ENCODE measurements at regions not wholly inside any gene's neighbourhood (a gene's known extent, or its start where the extent isn't known, plus 50 kb on each side); places are given as distances from the start of the nearest gene placed in this dataset.

DNA sequence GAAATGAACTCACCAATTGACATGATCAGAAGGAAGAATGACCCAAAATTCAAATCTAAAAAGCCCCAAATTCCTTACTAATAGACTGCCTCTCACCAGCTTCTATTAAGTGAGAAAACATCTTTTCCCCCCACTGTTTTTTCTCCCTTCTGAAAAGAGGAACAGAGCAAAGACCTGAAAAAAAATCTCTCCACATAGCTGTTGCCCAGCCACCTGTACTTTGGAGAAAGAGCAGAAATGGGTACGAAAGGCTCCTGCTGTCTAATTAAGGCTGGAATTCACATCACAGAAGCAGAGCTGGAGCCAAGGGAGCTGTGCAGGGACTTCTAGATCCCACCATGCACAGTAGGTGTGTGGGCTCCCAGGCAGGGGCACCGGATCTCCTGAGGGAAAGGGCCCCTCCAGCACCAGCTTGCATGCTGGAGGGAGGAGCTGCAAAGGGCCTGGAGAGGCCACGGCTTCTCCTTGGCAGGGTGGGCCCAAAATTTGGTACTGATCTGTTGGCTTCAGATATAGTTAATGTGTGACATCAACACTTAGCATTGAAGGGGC lies 73.2 kb upstream of the DUSP22 start (continued):
- TF ChIP-seq, protein P1, sequence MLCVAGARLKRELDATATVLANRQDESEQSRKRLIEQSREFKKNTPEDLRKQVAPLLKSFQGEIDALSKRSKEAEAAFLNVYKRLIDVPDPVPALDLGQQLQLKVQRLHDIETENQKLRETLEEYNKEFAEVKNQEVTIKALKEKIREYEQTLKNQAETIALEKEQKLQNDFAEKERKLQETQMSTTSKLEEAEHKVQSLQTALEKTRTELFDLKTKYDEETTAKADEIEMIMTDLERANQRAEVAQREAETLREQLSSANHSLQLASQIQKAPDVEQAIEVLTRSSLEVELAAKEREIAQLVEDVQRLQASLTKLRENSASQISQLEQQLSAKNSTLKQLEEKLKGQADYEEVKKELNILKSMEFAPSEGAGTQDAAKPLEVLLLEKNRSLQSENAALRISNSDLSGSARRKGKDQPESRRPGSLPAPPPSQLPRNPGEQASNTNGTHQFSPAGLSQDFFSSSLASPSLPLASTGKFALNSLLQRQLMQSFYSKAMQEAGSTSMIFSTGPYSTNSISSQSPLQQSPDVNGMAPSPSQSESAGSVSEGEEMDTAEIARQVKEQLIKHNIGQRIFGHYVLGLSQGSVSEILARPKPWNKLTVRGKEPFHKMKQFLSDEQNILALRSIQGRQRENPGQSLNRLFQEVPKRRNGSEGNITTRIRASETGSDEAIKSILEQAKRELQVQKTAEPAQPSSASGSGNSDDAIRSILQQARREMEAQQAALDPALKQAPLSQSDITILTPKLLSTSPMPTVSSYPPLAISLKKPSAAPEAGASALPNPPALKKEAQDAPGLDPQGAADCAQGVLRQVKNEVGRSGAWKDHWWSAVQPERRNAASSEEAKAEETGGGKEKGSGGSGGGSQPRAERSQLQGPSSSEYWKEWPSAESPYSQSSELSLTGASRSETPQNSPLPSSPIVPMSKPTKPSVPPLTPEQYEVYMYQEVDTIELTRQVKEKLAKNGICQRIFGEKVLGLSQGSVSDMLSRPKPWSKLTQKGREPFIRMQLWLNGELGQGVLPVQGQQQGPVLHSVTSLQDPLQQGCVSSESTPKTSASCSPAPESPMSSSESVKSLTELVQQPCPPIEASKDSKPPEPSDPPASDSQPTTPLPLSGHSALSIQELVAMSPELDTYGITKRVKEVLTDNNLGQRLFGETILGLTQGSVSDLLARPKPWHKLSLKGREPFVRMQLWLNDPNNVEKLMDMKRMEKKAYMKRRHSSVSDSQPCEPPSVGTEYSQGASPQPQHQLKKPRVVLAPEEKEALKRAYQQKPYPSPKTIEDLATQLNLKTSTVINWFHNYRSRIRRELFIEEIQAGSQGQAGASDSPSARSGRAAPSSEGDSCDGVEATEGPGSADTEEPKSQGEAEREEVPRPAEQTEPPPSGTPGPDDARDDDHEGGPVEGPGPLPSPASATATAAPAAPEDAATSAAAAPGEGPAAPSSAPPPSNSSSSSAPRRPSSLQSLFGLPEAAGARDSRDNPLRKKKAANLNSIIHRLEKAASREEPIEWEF (IDR thresholded peaks at IDR 0.05; ENCODE audit: insufficient replicate concordance, low read depth, low read length): peak; percentile 91
- TF ChIP-seq KAT2A (conservative IDR thresholded peaks at IDR 0.05; ENCODE audit: control insufficient read depth, low read depth, low read length) (no peak), BMI1 (IDR thresholded peaks at IDR 0.05; ENCODE audit: borderline replicate concordance) (no peak), TARDBP (IDR thresholded peaks at IDR 0.05; ENCODE audit: borderline replicate concordance) (no peak), ZZZ3 (IDR thresholded peaks at IDR 0.05; ENCODE audit: control insufficient read depth, insufficient read length, low read depth) (no peak), ETV6 (conservative IDR thresholded peaks at IDR 0.05 in 1 of 2, IDR thresholded peaks at IDR 0.05 in 1 of 2; ENCODE audit: borderline replicate concordance in 1 of 2, low read depth in 1 of 2) (0 out of 4 replicates have a peak, but pooled peaks of 1 of the 2 experiments have one; percentile 6), POLR2AphosphoS2 (IDR thresholded peaks at IDR 0.05; ENCODE audit: low read depth, low read length) (no peak), JUND (IDR thresholded peaks at IDR 0.05; ENCODE audit: low read depth, low read length) (no peak), WRNIP1 (IDR thresholded peaks at IDR 0.05; ENCODE audit: borderline replicate concordance, low read depth, low read length) (peak; percentile 64; the same call in 1 of the 2 replicates)
- TF ChIP-seq, protein P2, sequence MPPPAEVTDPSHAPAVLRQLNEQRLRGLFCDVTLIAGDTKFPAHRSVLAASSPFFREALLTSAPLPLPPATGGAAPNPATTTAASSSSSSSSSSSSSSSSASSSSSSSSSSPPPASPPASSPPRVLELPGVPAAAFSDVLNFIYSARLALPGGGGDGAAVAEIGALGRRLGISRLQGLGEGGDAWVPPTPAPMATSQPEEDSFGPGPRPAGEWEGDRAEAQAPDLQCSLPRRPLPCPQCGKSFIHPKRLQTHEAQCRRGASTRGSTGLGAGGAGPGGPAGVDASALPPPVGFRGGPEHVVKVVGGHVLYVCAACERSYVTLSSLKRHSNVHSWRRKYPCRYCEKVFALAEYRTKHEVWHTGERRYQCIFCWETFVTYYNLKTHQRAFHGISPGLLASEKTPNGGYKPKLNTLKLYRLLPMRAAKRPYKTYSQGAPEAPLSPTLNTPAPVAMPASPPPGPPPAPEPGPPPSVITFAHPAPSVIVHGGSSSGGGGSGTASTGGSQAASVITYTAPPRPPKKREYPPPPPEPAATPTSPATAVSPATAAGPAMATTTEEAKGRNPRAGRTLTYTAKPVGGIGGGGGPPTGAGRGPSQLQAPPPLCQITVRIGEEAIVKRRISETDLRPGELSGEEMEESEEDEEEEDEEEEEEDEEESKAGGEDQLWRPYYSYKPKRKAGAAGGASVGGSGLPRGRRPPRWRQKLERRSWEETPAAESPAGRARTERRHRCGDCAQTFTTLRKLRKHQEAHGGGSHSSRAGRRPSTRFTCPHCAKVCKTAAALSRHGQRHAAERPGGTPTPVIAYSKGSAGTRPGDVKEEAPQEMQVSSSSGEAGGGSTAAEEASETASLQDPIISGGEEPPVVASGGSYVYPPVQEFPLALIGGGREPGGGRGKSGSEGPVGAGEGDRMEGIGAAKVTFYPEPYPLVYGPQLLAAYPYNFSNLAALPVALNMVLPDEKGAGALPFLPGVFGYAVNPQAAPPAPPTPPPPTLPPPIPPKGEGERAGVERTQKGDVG (CRISPR knock-in tag; IDR thresholded peaks at IDR 0.05): no peak
- TF ChIP-seq, protein P3, sequence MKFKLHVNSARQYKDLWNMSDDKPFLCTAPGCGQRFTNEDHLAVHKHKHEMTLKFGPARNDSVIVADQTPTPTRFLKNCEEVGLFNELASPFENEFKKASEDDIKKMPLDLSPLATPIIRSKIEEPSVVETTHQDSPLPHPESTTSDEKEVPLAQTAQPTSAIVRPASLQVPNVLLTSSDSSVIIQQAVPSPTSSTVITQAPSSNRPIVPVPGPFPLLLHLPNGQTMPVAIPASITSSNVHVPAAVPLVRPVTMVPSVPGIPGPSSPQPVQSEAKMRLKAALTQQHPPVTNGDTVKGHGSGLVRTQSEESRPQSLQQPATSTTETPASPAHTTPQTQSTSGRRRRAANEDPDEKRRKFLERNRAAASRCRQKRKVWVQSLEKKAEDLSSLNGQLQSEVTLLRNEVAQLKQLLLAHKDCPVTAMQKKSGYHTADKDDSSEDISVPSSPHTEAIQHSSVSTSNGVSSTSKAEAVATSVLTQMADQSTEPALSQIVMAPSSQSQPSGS (IDR thresholded peaks at IDR 0.05; ENCODE audit: low read length): no peak
- TF ChIP-seq, protein P4, sequence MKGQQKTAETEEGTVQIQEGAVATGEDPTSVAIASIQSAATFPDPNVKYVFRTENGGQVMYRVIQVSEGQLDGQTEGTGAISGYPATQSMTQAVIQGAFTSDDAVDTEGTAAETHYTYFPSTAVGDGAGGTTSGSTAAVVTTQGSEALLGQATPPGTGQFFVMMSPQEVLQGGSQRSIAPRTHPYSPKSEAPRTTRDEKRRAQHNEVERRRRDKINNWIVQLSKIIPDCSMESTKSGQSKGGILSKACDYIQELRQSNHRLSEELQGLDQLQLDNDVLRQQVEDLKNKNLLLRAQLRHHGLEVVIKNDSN (IDR thresholded peaks at IDR 0.05; ENCODE audit: borderline replicate concordance, extremely low read length, insufficient read depth, low read depth, low read length): no peak
- TF ChIP-seq, protein P5, sequence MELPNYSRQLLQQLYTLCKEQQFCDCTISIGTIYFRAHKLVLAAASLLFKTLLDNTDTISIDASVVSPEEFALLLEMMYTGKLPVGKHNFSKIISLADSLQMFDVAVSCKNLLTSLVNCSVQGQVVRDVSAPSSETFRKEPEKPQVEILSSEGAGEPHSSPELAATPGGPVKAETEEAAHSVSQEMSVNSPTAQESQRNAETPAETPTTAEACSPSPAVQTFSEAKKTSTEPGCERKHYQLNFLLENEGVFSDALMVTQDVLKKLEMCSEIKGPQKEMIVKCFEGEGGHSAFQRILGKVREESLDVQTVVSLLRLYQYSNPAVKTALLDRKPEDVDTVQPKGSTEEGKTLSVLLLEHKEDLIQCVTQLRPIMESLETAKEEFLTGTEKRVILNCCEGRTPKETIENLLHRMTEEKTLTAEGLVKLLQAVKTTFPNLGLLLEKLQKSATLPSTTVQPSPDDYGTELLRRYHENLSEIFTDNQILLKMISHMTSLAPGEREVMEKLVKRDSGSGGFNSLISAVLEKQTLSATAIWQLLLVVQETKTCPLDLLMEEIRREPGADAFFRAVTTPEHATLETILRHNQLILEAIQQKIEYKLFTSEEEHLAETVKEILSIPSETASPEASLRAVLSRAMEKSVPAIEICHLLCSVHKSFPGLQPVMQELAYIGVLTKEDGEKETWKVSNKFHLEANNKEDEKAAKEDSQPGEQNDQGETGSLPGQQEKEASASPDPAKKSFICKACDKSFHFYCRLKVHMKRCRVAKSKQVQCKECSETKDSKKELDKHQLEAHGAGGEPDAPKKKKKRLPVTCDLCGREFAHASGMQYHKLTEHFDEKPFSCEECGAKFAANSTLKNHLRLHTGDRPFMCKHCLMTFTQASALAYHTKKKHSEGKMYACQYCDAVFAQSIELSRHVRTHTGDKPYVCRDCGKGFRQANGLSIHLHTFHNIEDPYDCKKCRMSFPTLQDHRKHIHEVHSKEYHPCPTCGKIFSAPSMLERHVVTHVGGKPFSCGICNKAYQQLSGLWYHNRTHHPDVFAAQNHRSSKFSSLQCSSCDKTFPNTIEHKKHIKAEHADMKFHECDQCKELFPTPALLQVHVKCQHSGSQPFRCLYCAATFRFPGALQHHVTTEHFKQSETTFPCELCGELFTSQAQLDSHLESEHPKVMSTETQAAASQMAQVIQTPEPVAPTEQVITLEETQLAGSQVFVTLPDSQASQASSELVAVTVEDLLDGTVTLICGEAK (IDR thresholded peaks at IDR 0.05; ENCODE audit: borderline replicate concordance): no peak
